ENCODE measurements at regions not wholly inside any gene's neighbourhood (a gene's known extent, or its start where the extent isn't known, plus 50 kb on each side); places are given as distances from the start of the nearest gene placed in this dataset.

DNA sequence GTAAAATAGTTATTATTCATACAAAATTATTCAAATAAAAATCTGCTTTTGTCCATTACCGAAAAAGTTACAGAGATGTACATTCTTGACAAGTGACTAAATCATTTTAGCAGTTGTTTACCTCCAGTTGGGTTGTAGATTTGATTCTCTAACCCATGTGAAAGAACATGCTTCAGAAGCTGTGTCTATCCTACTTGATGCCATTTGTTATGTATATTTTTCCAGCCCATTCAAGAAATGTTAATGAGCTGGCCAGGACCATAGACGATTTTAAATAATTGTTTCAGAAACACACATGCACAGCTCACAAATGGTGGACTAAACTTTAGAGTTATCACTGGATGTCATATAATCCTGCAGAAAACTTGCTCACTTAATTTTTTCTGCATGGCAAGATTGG lies 391.1 kb upstream of the REG3G start:
- DNase-seq = no peak

DNA sequence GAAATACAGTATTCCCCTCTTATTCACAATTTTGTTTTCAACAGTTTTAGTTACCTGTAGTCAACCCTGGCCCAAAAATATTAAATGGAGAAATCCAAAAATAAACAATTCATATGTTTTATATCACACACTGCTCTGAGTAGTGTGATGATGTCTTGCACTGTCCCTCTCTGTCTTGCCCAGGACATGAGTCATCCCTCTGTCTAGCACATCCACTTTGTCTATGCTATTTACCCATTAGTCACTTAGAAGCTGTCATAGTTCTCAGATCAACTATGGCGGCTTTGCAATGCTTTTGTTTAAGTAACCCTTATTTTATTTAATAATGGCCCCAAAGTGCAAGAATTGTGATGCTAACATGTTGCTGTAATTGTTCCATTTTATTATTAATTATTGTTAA lies 380.6 kb upstream of the REG3G start:
- DNase-seq = no peak

DNA sequence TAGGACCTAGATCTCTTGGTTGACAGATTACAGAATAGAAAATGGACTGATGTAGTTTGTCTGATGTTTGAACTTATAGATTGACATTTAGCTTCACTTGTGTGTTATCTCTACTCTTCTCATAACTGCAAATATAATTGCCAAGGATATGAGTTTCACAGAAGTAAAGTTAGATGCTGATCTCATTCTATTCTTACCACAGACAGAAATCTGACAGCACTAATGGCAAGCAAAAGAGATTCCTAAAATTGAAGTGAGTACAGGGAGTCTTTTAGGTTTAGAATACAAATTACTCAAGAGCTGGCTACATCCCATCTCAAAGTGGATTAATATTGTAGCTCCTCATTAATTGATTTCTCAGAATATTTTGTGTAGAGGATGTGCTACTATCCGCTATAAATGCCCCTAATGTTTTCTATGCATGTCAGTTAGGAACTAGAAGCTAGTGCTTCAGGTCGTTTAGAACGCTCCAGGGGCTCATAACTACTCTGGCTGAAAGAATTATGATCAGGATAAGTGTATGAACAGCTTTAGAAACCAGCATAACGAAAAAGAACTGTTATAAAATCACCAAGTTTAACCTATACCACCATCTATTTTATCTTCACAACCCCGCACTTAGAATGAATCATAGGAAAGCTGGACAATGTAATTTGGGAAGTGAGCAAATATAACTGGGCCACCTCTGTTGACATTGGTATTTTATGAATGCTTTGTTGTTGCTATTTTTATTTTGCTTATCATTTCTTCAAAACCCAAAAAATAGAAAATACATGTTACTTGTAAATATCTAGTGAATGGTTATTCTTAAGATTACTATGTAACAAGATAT lies 378.8 kb upstream of the REG3G start:
- DNase-seq = no peak

DNA sequence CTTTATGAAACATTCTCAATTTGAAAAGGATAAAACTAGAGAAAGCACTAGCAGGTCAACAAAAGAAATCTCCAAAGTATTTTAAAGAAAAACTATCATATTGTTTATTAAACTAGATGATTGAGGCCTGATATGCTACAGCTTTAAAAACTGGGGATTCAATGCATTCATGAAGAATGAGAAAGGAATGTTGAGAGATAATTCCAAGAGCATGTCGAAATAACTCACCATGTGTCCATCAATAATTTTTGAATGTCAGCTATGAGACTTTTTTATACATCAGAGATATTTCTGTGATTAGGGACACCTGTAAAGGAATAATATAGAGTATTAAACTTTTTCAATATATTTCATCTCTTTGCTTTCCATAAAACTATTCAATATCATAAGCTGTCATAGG lies 376.9 kb upstream of the REG3G start:
- no peak for DNase-seq

- DNase-seq = no peak
Observed at GRCh38 chr2:78654941-78655340, 370.6 kb upstream of the REG3G start.

DNA sequence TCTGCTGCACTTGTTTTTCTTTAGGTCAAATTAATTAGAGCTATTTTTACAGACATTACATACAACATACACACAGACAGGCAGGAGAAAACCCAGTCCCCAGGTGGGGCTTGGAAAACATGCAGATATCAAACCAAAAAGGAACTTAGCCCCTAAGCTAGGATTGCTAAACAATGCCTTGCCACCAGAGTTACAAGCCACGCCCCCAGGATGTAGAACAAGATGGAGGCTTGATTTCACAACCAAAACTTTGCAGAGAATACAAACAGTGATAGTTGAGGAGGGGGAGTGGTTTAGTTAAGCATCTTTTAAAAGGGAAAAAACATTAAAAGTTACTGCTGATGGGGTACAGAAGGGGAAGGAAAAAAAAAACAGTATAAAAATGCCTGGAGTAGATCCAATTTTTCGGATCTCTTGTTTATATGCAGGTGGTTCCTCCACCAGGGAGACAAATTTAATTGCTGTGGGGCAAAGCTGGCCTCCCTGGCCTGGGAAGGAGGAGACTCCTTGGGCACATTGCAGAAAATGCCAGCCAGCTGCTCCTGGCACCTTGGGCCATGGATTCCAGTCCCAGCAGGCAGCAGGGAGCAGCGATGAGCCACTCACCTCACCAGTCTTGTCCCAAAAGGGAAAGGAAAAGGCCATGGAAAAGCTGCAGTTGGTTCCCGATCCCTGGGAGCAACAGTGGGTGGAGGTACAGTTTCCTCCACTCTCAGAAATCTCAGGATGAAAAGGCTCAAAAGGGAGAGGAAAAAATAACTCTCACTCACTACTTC lies 348.4 kb upstream of the REG3G start:
- DNase-seq = no peak

GRCh38 chr2:78677774-78678173 lies 347.7 kb upstream of the REG3G start:
- DNase-seq = no peak

GRCh38 chr2:78681386-78681785 lies 344.1 kb upstream of the REG3G start:
- no peak for DNase-seq

DNA sequence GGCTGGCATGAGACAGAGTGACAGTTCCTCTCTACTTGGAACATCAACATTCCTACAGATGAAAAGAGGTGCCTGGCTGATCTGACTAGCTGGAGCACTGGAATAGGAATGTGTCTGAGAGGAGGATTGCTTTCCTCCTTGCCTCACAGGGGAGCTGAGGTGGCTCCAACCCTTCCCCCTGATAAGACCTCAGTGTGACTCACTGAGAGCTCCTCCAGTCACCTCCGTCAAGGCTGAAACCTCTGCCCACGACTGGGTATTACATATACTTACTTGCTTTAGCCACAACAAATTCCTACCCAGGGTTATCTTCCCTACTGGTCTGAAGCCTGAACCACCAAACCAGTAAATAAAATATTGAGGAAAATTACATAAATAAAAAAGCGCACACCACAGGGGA lies 342.7 kb upstream of the REG3G start:
- DNase-seq = no peak

DNA sequence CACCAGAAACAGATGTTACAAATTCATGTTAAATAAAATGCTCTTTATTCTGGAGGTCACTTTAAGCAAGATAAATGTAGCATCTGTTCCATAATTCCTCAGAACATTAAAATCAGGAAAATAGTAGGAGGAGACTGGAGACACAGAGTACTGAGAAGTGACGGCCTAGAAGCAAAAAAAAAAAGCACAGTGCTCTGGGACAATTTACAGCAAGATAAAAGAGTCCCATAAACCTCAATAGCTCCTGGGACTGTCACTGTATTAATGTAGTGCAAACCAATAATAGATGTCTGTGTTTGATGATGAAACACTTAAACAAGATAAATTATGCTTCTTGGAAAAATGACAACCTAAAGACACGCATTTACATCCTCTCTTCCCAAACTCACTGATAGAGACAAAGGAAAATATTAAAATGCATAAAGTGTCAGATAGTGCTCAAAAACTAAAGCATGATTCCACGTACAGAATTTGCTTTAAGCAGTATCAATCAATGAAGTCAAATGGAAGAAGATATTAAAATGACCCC lies 338.8 kb upstream of the REG3G start:
- no peak for DNase-seq

GRCh38 chr2:78699696-78700095 lies 325.8 kb upstream of the REG3G start:
- DNase-seq = no peak

DNA sequence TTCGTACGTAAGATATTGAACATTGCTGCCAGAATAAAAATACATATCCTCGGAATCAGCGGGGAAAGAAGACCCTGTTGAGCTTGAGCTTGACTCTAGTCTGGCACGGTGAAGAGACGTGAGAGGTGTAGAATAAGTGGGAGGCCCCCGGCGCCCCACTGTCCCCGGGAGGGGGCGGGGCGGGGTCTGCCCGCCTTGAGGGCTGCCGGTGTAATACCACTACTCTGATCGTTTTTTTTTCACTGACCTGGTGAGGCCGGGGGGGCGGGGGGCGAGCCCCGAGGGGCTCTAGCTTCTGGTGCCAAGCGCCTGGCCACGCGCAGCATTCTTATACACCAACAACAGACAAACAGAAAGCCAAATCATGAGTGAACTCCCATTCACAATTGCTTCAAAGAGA lies 324.0 kb upstream of the REG3G start:
- DNase-seq = no peak

- DNase-seq = no peak
Observed at GRCh38 chr2:78707776-78708386, 317.6 kb upstream of the REG3G start.

DNA sequence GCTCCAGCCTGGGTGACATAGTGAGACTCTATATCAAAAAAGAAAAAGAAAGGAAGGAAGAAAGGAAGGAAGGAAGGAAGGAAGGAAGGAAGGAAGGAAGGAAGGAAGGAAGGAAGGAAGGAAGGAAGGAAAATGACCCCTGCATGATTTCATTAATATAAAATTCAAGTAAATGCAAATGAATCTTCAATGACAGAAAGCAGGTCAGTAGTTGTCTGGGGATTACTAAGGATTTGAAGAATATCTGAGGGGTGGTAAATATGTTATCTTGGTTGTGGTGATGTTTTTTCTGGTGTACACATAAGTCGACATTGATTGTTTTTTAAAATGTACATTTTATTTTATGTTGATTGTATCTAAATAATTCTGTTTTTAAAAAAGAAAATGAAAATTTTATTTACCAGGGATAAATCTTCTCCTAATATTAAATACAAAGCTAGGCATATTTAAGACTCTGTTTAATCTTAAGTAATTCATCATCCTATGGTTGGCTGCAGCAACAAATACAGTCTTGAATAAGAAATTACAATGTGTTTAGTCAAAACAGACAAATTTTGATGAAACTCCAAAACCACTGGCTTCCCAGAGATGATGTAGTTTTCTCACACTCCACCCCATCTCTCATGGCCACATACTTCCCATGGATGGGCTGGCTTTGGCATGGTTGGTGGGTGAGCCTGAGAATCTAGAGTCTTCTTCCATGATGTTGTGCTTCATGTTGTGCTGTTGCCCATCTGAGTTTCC lies 314.7 kb upstream of the REG3G start:
- DNase-seq = no peak

DNA sequence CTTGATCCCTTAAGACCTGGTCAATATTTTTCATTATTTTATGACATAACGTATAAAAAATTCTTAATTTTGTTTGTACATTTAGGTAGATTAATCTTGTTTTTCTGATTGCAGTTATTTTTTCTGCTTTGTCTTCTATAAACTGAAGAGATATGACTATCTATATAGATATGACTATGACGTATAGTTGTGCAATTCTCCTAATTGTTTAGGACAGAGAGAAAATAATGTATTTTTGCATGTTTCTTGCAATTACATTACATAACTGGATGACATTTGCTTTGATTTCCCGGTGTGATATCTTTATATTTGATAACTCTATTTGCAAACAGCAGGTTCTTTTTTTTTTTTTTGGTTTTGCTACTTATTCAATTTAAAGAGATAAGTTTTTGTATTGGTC lies 310.2 kb upstream of the REG3G start:
- DNase-seq = no peak

DNA sequence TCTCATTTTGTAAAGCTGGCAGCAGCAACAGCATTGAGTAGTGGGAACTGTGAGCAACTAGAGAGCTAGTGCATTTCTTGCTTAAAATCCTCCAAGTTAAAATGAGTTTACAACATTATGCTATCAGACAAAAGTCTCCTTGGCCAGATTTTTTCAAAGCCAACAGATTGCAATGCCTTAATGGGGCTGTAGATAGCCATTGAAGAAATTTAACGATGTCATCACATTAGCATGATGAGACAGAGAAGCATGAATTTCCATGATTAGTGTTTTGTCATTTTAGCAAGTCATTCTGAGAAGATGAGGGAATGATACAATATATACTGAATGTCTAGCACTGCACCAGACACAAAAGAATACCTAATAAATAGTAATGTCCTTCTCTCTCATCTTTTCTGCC lies 307.5 kb upstream of the REG3G start:
- no peak for DNase-seq

GRCh38 chr2:78718473-78718872 lies 307.0 kb upstream of the REG3G start:
- DNase-seq = no peak

GRCh38 chr2:78721355-78722033 lies 304.0 kb upstream of the REG3G start:
- no peak for DNase-seq

- DNase-seq = no peak
Observed at GRCh38 chr2:78734221-78734620, 291.3 kb upstream of the REG3G start.

DNA sequence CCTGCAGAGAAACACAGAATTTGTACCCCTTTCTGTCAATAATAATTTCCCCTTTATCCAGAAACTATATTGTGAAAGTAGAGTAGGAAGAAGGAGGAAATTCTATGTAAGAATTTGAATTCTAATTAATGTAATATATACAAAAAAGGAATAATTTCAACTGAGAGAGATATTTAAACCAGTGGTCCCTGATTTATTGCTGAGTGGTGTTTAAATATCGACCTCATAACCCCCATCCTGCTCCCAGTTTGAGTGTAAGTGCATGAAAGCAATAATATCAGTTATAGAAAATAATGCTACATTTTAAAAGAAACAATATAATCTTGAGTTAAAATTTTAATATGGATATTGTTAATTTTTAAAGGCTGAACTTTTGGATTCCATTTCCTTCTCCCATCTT lies 286.2 kb upstream of the REG3G start:
- DNase-seq = no peak

DNA sequence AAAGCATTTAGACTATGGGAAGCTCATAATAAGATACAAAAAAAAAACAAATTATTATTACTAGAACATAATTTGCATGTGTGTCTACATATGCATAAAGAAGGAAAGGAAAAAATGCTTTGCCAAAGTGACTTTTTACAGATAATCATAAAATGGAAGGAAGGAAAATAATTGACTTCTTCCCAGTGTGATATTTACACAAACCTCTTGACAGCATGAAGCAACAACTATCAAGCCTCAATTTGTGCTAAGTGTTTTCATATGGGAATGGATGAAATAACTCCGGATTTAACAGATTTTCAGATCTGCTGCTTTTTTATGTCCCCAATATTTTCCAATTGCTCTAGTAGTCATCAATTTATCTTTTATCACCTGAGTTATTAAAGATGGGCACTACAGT lies 275.9 kb upstream of the REG3G start:
- no peak for DNase-seq

- no peak for DNase-seq
Observed at GRCh38 chr2:78750219-78750618, 275.3 kb upstream of the REG3G start.

All from COR-L47 (cell line).